ENCODE measurements at regions not wholly inside any gene's neighbourhood (a gene's known extent, or its start where the extent isn't known, plus 50 kb on each side); places are given as distances from the start of the nearest gene placed in this dataset.

DNA sequence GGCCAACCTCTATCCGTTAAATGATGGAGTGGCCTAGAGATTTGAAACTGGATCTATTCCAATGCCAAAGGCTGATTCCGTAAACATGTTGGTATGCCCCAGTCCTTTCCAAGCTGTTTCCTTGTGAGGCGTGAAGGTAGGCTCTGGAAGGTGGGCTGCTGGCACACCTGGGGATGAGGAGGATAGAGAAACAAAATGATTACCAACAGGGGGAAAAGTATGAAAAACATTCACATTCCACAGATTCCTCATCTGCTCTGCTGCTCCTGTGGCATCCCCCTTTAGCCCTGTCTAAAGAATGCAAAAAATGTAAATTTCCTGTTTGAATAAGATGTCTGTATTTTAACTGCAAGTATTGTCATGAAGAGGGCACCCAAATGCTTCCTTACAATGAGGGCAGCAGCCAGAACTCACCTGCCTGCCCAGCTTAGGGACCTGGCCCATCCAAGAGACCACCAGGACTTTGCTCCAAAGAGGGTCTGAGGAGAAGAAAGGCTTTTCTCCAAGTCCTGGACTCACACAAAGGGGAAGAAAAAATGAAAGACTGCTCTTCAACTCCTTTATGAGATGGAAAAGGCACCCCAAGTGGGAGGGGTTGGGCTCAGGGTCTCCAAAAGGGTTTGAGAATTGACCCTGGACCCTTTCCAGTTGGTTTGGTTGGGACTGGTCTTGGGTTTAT is 132.3 kb upstream of the PELI1 start:
- Histone ChIP-seq H3K27ac (ENCODE audit: low read depth) (peak overlapping the region; percentile 81), H3K4me1 (ENCODE audit: insufficient read depth) (peaks cover 45% of the 10 kb centered on the region), H3K9me2 (ENCODE audit: insufficient read depth) (no peaks in the 10 kb centered on the region), H3F3A (replicated peaks; ENCODE audit: low read depth) (0 out of 2 replicates have a peak, but pooled peaks cover 6% of the 10 kb centered on the region), H3K79me2 (replicated peaks; ENCODE audit: insufficient read depth) (no peaks in the 10 kb centered on the region), H3K27me3 (ENCODE audit: insufficient read depth) (no peaks in the 10 kb centered on the region), H2AFZ (no peak overlapping the region), H3K36me3 (ENCODE audit: insufficient read depth) (no peaks in the 10 kb centered on the region), H4K20me1 (replicated peaks; ENCODE audit: insufficient read depth) (no peaks in the 10 kb centered on the region), H3K4me2 (peak overlapping the region; percentile 10; the same call in 1 of the 2 replicates), H3K4me3 (no peak overlapping the region)
- DNase-seq (ENCODE audit: low spot score) (peak; percentile 95), ATAC-seq (peak; percentile 84)
- Mint-ChIP-seq H3K27ac (peak overlapping the region; percentile 78), H3K9me3 (no peaks in the 10 kb centered on the region), H3K27me3 (ENCODE audit: insufficient read depth, low read depth, poor library complexity) (peaks cover 21% of the 10 kb centered on the region), H3K4me3 (peak overlapping the region; percentile 41; the same call in 2 of the 3 replicates), H3K4me1 (peaks cover 75% of the 10 kb centered on the region), H3K36me3 (ENCODE audit: low read depth) (peaks cover 5% of the 10 kb centered on the region; the same call in 1 of the 3 replicates)
- TF ChIP-seq, protein P1, sequence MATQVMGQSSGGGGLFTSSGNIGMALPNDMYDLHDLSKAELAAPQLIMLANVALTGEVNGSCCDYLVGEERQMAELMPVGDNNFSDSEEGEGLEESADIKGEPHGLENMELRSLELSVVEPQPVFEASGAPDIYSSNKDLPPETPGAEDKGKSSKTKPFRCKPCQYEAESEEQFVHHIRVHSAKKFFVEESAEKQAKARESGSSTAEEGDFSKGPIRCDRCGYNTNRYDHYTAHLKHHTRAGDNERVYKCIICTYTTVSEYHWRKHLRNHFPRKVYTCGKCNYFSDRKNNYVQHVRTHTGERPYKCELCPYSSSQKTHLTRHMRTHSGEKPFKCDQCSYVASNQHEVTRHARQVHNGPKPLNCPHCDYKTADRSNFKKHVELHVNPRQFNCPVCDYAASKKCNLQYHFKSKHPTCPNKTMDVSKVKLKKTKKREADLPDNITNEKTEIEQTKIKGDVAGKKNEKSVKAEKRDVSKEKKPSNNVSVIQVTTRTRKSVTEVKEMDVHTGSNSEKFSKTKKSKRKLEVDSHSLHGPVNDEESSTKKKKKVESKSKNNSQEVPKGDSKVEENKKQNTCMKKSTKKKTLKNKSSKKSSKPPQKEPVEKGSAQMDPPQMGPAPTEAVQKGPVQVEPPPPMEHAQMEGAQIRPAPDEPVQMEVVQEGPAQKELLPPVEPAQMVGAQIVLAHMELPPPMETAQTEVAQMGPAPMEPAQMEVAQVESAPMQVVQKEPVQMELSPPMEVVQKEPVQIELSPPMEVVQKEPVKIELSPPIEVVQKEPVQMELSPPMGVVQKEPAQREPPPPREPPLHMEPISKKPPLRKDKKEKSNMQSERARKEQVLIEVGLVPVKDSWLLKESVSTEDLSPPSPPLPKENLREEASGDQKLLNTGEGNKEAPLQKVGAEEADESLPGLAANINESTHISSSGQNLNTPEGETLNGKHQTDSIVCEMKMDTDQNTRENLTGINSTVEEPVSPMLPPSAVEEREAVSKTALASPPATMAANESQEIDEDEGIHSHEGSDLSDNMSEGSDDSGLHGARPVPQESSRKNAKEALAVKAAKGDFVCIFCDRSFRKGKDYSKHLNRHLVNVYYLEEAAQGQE (IDR thresholded peaks at IDR 0.05; ENCODE audit: unreplicated experiment), result peak; percentile 7
- TF ChIP-seq ZNF331 (CRISPR knock-in tag; IDR thresholded peaks at IDR 0.05; ENCODE audit: low read depth) (0 out of 2 replicates have a peak, but pooled peaks have one; percentile 24), ETS1 (IDR thresholded peaks at IDR 0.05) (no peak; the same call in 1 of the 2 replicates), EZH2 (IDR thresholded peaks at IDR 0.05; ENCODE audit: low read depth, unreplicated experiment) (no peak), NANOG (IDR thresholded peaks at IDR 0.05; ENCODE audit: borderline replicate concordance) (peak; percentile 94), ZNF114 (CRISPR knock-in tag; IDR thresholded peaks at IDR 0.05) (peak; percentile 96), JUNB (IDR thresholded peaks at IDR 0.05; ENCODE audit: unreplicated experiment) (no peak), POLR2AphosphoS5 (IDR thresholded peaks at IDR 0.05; ENCODE audit: low read depth) (peak; percentile 84), EZH2phosphoT487 (IDR thresholded peaks at IDR 0.05; ENCODE audit: unreplicated experiment) (no peak), STAT1 (IDR thresholded peaks at IDR 0.05; ENCODE audit: unreplicated experiment) (no peak), CREB1 (CRISPR knock-in tag; IDR thresholded peaks at IDR 0.05; ENCODE audit: low read depth) (no peak)
- TF ChIP-seq, protein P2, sequence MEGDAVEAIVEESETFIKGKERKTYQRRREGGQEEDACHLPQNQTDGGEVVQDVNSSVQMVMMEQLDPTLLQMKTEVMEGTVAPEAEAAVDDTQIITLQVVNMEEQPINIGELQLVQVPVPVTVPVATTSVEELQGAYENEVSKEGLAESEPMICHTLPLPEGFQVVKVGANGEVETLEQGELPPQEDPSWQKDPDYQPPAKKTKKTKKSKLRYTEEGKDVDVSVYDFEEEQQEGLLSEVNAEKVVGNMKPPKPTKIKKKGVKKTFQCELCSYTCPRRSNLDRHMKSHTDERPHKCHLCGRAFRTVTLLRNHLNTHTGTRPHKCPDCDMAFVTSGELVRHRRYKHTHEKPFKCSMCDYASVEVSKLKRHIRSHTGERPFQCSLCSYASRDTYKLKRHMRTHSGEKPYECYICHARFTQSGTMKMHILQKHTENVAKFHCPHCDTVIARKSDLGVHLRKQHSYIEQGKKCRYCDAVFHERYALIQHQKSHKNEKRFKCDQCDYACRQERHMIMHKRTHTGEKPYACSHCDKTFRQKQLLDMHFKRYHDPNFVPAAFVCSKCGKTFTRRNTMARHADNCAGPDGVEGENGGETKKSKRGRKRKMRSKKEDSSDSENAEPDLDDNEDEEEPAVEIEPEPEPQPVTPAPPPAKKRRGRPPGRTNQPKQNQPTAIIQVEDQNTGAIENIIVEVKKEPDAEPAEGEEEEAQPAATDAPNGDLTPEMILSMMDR (conservative IDR thresholded peaks at IDR 0.05; ENCODE audit: low read depth in 2 of 2), result no peak
- TF ChIP-seq, protein P3, sequence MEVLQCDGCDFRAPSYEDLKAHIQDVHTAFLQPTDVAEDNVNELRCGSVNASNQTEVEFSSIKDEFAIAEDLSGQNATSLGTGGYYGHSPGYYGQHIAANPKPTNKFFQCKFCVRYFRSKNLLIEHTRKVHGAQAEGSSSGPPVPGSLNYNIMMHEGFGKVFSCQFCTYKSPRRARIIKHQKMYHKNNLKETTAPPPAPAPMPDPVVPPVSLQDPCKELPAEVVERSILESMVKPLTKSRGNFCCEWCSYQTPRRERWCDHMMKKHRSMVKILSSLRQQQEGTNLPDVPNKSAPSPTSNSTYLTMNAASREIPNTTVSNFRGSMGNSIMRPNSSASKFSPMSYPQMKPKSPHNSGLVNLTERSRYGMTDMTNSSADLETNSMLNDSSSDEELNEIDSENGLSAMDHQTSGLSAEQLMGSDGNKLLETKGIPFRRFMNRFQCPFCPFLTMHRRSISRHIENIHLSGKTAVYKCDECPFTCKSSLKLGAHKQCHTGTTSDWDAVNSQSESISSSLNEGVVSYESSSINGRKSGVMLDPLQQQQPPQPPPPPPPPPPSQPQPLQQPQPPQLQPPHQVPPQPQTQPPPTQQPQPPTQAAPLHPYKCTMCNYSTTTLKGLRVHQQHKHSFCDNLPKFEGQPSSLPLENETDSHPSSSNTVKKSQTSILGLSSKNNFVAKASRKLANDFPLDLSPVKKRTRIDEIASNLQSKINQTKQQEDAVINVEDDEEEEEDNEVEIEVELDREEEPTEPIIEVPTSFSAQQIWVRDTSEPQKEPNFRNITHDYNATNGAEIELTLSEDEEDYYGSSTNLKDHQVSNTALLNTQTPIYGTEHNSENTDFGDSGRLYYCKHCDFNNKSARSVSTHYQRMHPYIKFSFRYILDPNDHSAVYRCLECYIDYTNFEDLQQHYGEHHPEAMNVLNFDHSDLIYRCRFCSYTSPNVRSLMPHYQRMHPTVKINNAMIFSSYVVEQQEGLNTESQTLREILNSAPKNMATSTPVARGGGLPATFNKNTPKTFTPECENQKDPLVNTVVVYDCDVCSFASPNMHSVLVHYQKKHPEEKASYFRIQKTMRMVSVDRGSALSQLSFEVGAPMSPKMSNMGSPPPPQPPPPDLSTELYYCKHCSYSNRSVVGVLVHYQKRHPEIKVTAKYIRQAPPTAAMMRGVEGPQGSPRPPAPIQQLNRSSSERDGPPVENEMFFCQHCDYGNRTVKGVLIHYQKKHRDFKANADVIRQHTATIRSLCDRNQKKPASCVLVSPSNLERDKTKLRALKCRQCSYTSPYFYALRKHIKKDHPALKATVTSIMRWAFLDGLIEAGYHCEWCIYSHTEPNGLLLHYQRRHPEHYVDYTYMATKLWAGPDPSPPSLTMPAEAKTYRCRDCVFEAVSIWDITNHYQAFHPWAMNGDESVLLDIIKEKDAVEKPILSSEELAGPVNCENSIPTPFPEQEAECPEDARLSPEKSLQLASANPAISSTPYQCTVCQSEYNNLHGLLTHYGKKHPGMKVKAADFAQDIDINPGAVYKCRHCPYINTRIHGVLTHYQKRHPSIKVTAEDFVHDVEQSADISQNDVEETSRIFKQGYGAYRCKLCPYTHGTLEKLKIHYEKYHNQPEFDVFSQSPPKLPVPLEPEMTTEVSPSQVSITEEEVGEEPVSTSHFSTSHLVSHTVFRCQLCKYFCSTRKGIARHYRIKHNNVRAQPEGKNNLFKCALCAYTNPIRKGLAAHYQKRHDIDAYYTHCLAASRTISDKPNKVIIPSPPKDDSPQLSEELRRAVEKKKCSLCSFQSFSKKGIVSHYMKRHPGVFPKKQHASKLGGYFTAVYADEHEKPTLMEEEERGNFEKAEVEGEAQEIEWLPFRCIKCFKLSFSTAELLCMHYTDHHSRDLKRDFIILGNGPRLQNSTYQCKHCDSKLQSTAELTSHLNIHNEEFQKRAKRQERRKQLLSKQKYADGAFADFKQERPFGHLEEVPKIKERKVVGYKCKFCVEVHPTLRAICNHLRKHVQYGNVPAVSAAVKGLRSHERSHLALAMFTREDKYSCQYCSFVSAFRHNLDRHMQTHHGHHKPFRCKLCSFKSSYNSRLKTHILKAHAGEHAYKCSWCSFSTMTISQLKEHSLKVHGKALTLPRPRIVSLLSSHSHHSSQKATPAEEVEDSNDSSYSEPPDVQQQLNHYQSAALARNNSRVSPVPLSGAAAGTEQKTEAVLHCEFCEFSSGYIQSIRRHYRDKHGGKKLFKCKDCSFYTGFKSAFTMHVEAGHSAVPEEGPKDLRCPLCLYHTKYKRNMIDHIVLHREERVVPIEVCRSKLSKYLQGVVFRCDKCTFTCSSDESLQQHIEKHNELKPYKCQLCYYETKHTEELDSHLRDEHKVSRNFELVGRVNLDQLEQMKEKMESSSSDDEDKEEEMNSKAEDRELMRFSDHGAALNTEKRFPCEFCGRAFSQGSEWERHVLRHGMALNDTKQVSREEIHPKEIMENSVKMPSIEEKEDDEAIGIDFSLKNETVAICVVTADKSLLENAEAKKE (CRISPR knock-in tag; IDR thresholded peaks at IDR 0.05), result peak; percentile 70

Data from GM23338 (cell line).